Lower leg skin (tissue), 3 donors: ENCODE measurements at regions not wholly inside any gene's neighbourhood (a gene's known extent, or its start where the extent isn't known, plus 50 kb on each side); places are given as distances from the start of the nearest gene placed in this dataset.

Experiments used
- CTCF ChIP-seq, 3 donors: fragments of 450-650 bp; IDR thresholded peaks; one replicate each; pipeline ENCODE4 v1.5.1; 2016; ENCODE audit warnings: antibody characterized with exemption in 3 of 3, mild to moderate bottlenecking in 3 of 3, moderate library complexity in 2 of 3
- POLR2A ChIP-seq, 2 donors: fragments of 450-650 bp; IDR thresholded peaks; one replicate each; pipeline ENCODE4 v1.6.1; 2016 to 2017; ENCODE audit warnings: antibody characterized with exemption in 2 of 2, mild to moderate bottlenecking in 1 of 2, moderate library complexity in 1 of 2

DNA sequence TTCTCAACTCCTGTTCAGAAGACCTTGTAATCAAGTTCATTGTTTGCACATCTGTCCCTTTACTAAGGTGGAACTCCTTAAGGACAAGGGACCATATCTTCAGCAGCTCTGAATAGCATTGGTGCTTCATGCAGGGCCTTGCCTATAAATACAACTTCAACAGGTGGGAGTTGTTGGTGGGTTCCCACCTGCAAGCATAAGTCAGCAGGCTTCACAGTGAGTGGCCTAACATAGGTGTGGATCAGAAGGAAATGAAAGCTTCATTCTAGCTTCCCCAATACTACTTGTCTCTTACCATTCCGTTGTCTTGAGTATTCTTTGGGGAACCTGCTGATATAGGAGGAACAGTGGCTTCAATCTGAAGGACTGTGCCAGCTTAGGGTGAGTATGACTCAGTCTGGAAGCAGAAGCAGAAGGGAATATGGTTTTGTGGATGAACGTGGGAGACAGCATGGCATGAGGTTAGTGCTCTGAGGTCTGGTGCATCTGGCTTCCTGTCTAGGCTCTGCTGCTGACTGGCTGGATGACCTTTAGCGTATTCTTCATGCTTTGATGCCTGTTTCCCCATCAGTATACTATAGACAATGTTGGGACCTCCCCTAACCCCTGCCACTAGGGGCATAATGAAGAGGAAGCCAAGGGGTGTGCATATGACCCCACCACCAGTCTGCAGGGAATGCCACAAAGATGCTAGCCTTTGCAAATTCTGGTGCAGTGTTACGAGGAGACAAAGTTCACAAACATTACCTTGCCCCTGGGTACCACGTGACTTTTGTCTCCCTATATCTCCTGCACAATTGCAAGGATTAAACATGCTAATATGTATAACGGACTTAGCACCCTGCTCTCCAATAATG lies 192.3 kb downstream of the PALM2AKAP2 start:
- TF ChIP-seq POLR2A (IDR thresholded peaks at IDR 0.05) (no peak), CTCF (IDR thresholded peaks at IDR 0.05) (no peak)
